Sciatic nerve (tissue), 2 donors: ENCODE measurements at regions not wholly inside any gene's neighbourhood (a gene's known extent, or its start where the extent isn't known, plus 50 kb on each side); places are given as distances from the start of the nearest gene placed in this dataset.
"Not testable (repeated sequence)": the region's sequence is repeated elsewhere in the genome, so short reads cannot be mapped to it uniquely, and the experiment has no call there.

ENCODE experiments used
- ATAC-seq: fragments of 200-7000 bp; cut with Tn5 transposase; one replicate; pipeline ENCODE4 v1.9.1; 2020; ENCODE audit warnings: mild to moderate bottlenecking, moderate library complexity
- DNase-seq: peaks from one replicate; pipeline ENCODE4 v3.0.0-alpha.2; 2020; ENCODE audit warnings: low spot score
- intact Hi-C: fragments of 100-400 bp; cut with DNase I; formaldehyde crosslinking; loops from one replicate; pipeline ENCODE4 v1.14.2; 2022
- donor health status: DM: no; HTN: no; CAD: no.
- donor health status: DM: no; HTN: no; CAD: no.

DNA sequence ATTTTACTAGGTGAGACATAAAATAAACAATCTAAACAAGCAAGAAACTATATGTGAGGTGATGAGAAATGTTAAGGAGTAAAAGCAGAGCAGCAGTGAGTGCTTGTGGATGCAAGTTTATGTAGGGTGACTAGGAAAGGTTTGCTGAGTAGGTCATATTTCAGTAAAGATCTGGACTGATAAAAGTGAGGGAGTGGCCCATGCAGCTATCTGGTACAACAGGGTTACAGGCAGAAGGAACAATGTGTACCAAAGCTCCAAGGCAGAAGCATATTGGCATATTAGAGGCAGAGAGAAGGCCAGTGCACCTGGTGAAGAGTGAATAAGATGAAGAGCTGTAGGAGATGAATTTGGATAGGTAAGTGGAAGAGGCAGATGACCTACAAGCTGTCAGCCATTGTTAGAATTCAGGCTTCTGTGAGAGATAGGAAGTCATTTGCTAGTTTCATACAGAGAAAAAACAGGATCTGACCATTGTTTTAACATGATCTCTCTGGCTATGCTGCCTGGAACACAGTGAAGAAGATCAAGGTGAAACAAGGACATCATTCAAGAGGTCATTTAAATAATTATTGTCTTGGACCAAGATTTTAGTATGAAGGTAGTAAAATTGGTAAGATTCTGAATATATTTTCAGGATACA, 274.6 kb downstream of the ANKRD50 start:
- DNase-seq (no peak), ATAC-seq (no peak)
- intact Hi-C loops: no loop called here

DNA sequence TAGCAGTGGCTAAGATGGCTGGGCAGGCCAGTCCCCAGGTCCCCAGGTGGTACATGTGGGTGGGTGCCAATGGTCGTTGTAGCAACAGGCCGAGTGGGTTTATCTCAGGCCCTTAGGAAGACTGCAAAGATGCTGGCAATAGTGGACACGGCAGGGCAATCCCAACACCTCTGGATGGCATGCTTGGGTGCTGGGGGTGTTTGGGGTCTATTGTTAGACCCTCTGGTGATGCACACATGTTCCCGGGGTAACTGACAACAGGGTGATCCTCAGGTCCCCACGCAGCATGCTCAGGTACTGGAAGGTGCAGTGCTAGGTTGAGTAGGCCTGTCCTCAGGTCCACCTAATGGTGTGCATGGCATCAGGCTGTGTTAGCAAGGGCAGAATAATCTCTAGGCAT, 267.5 kb downstream of the ANKRD50 start:
- ATAC-seq (peak; percentile 13), DNase-seq (no peak)
- intact Hi-C loops: no loop called here

DNA sequence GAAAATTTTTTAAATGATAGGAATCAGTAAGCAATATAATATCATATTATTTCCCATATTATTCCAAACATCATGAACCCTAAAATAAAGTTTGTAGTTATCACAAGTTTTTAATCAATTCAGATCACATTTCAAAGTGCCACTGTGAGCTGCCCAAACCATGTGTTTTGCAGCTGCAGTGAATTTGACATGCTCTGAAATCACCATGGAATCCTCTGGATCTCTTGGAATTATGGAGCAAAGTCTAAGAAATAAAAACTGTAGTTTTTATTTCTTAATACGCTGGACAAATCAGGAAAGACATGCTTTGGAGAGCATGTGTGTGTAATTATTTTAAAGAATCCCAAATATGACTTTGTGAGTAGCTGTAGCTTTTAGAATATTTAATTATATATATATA, 262.7 kb downstream of the ANKRD50 start:
- intact Hi-C loops: no loop called here
- DNase-seq (no peak), ATAC-seq (no peak)

DNA sequence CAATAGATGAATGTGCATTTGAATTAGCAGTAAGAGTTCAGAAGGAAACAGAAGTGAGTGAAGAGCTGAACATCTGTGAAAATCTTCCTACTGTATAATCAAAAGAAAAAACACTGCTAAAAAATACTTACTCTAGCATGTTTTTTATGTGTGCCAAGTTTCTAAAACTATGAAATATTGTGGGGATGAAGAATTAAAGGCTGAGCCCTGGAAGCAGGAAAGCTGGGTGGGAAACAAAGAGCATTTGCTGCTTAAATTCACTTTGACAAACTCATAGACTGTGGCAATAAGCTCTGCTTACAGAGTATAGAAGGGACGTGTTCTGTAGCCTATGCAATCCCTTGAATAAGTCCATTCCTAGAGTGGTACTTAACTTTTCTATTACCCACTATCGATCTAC, 261.7 kb downstream of the ANKRD50 start:
- intact Hi-C loops: no loop called here
- DNase-seq (no peak), ATAC-seq (no peak)

DNA sequence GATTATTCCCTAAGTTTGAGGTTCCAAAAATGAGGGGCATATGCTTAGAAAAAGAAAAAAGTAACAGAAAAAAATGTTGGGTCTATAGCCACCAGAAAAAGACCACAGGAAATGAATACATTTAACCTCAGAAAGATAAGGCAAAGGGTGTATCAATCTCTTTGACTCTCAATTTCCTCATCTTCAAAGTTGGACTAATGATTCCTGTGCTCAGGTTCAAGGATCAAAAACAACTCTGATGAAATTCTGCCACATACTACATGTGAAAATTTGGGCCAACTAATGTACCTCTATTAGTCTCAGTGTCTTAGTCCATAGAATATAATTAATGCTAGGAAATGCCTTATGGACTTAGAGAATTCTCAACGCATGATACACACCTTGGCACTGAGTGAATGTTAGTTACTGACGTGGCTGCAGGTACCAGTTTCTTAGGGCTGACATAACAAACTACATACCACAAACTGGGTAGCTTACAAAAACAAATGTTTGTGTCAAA, 257.7 kb downstream of the ANKRD50 start:
- intact Hi-C loops: no loop called here
- DNase-seq: no peak

DNA sequence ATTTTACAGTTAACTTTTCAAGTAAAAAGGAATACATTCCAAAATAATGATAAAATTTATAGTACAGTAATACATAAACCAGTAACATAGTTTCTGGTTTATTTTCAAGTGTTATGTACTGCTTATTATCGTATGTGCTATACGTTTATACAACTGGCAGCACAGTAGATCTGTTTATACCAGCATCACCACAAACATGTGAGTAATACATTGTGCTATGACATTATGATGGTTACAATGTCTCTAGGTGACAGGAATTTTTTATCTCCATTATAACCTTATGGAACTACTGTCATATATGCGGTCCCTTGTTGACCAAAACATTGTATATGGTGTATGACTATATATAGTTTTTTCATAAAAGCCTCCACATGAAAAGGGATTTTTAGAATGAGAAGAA, 256.9 kb downstream of the ANKRD50 start:
- intact Hi-C loops: no loop called here
- no peak for ATAC-seq

More for the DNA sequence above, 257.7 kb downstream of the ANKRD50 start:
- ATAC-seq: no peak

DNA sequence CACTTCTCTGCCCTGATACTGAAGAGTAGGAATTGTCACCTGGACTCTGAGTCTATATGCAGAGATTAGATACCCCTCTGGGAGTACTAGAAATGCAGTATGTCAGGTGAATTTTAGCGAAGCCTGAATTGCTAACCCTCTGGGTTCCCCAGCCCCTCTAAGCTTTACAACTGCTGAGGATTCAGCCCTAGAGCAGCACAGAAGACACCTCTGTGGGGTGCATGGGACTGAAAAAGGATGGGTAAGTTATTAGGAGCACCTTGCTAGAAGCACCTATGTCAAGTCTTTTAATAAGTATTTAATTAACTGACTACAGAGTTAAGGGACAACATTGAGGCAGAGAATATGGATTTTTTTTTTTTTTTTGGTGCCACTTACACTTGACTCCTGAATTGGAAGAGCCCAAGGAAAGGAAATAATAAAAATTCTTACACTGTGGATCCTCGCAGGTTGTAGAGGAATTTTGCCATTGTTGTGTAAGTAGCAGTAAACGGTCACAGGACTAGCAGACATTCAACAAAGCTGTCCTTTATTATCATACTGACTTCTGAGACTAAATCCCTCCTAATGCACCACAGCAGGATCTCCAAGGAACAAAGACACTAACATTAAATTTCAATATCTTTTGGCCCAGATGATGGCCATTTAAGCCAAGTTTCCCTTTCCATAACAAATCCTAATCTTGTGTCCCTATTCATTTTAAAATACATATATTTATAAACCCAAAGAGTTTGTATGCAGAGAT, 253.2 kb downstream of the ANKRD50 start:
- ATAC-seq: peak; percentile 38
- intact Hi-C loops: no loop called here
- no peak for DNase-seq

More for the DNA sequence above, 256.9 kb downstream of the ANKRD50 start:
- no peak for DNase-seq

DNA sequence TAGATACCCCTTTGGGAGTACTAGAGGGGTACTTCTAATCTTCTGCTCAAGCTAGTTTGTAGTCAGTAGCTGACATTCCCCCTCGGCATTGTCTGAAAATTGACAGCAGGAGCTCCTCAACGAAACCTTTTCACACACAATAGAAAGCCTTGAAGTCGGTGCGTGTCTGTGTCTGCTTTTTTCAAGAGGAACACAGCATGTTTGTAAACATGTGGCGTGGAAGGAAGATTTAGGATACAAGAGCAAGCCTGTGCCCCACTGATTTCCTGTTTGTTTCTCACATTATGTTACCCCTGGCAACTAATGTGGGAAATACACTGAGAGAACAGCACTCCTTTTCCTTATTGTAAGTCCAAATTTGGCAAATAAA, 252.6 kb downstream of the ANKRD50 start:
- DNase-seq (no peak), ATAC-seq (peak; percentile 65)
- intact Hi-C loops: no loop called here

DNA sequence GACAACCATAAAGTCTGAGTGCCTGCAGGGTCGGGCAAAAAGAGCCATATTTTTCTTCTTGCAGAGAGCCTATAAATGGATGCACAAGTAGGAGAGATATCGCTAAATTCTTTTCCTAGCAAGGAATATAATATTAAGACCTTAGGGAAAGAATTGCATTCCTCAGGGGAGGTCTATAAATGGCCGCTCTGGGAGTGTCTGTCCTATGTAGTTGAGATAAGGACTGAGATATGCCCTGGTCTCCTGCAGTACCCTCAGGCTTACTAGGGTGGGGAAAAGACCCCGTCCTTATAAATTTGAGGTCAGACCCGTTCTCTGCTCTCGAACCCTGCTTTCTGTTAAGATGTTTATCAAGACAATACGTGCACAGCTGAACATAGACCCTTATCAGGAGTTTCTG, 250.9 kb downstream of the ANKRD50 start:
- intact Hi-C loops, DNase-seq, ATAC-seq: not testable (repeated sequence)

DNA sequence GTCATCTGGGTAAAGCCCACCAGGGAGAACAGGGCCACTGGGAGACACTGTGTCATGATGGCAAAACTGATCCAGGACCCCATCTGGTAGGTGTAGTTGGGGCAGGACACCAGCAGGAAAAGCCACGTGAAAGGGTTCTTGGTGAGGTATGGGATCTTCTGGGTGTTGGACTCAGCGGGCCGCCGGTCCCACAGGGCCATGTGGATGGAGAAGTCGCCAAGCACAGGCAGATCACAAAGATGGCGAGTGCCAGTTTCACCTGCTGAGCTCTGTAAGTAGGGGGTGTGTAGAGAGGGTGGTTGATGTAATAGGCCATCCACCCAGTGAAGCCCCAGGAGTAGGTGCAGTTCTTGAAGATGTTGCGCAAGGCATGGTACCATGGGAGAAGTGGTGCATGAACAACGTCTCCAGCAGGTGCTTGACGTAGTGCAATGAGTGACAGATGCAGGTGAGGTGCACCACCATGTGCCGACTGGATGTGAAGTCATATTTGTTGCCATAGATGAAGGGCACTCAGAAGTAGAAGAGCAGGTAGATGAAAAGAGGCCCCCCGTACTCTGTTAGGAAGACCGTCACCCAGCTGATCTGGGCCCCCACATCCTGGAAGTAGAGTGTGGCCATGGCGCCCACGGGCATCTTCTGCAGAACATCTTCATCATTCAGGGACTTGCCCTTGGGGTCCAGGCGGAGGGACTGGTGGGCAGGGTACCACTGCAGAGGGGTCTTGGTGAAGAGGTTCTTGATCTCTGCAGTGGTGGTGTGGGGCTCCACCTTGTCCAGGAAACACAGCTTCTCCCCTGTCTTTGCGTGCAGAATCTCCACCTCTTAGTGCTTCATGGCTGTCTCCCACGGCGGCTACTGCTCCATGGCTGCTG, 249.3 kb downstream of the ANKRD50 start:
- intact Hi-C loops: no loop called here
- no peak for DNase-seq
- ATAC-seq: no peak

DNA sequence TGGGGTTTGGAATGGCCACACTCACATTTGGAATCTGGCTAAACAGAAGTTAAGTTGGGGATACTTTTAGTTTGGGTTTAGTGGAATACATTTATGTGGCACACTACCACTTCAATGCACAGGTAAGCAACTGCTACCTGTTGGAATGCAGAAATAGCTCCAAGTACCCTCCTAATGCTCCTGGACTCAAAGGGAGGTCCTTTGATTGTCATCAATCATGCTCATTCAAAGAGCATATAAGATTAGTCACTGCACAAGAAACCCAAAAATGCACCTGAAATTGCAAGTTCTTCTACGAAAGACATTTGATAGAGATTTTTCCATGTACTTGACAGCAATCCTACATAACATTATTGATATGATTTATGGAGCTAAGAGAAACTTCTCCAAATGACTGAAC, 247.7 kb downstream of the ANKRD50 start:
- intact Hi-C loops: no loop called here
- ATAC-seq (no peak), DNase-seq (no peak)

DNA sequence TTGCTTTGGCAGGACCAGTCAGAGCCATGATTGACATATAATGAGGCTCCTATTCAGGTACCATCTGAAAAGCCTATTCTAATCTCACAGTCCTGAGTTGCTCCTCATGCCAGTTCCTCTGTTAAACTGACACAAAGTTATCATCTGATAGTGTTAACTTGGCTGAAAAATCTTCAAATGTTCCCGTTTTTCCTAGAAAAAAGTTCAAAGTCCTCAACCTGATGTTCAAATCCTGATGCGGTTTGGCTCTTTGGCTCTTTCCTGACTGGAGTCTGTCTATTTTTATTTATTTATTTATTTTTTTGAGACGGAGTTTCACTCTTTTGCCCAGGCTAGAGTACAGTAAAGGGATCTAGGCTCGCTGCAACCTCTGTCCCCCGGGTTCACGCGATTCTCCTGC, 244.2 kb downstream of the ANKRD50 start:
- ATAC-seq: peak; percentile 38
- intact Hi-C loops: no loop called here
- no peak for DNase-seq

DNA sequence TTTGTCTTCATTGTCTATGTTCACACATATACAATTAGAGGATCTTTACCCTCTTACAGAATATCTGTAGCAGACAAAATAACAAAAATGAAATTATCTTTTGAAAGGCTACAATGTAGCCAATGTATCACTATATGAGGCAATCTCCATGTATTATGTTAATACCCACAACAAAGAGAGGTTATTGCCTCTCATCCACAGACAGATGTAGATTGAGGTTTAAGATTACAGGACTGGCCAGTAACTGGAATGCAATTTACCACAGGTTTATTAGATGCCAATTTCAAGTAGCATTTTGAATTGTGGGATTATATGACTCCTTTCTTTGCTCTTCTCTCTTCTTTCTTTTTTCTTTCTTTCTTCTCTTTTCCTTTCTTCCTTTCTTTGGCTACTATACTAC, 242.6 kb downstream of the ANKRD50 start:
- ATAC-seq: no peak
- intact Hi-C loops: no loop called here
- DNase-seq: no peak

DNA sequence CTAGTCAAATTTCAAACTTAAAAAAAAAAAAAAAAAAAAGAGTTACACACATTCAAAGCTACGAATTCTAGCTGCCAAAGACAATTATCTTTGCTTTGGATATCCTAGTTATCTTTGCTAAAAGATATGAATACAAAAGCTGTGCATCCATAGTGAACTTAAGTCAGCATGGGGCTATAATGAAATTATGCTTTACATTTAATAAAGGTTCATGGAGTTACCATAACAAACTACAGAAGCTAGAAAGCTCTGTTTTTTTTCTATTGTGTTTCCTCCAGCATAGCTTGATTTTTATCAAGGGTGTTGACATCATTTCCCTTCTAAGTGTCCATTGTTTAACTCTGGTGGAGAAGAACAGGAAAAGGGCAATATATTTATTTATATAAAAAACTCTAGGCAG, 234.1 kb downstream of the ANKRD50 start:
- intact Hi-C loops: no loop called here
- DNase-seq: no peak
- ATAC-seq: no peak

DNA sequence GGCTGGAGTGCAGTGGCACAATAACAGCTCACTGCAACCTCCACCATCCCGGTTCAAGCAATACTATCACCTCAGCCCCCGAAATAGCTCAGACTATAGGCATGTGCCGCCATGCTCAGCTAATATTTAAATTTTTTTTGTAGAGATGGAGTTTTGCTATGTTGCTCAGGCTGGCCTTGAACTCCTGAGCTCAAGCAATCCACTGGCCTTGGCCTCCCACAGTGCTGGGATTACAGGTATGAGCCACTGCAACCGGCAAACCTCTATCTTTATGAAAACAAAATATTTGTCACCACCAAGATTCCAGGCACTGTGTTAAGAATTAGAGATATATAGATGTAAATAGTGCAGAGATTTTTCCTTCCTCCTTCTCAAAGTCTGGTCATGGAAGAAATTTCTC, 232.5 kb downstream of the ANKRD50 start:
- intact Hi-C loops: no loop called here
- no peak for ATAC-seq
- no peak for DNase-seq

DNA sequence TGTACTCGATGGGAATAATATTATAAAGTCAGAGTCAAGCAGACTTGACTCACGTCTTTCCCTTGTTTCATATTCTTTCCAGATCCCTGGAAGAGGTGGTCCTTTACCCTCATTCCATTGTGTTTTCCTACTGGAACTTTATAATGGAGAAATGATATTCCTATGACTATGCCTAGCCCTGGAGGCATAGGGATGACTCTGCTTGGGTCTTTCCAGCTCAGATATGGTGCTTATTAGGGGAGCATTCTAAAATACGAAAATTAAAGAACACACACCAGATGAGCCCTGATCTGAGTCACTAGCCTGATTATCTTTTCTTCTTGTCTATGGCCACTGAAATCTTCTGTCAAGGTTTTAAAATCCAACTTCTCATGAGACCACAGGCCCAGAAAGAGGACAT, 231.4 kb downstream of the ANKRD50 start:
- intact Hi-C loops: no loop called here
- ATAC-seq: no peak

DNA sequence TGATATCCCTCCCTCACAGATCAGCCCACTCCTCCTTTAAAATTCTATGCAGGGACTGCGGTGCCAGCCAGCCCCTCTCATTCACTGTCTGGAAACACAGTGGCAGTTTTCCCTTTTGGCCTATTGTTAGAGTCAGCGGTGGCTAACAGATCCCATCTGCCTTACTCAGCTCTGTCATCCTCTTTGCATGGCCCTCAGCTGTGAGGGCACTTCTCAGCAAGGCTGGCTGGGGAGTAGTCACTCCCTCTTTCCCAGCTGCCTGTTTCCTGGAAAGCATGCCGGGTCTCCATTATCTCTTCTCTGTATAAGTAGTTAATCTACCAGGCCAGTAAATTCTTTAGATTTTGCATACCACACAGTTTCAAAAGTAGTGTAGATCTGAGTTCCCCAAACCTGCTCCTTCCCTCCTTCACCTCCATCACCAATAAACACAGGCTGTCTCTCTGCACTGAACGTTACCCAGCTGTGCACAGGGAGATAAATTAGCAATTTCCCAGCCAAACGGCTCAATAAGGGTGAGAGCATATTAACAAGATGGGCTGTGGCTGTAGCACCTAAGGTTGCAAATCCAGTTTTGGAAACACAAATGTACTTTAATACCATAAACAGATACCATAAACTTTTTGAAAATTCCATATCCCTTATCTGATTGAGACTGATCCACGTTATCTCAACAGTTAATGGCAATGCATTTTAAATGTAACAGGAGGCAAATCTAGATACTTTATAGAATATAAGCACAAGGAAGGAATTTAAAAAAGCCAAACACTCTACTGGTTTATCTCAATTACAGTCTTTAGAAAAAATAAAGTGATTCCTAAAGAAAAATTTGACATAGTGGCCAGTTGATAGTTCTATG, 229.3 kb downstream of the ANKRD50 start:
- no peak for ATAC-seq
- intact Hi-C loops: no loop called here
- DNase-seq: no peak

More for the DNA sequence above, 231.4 kb downstream of the ANKRD50 start:
- DNase-seq: no peak

DNA sequence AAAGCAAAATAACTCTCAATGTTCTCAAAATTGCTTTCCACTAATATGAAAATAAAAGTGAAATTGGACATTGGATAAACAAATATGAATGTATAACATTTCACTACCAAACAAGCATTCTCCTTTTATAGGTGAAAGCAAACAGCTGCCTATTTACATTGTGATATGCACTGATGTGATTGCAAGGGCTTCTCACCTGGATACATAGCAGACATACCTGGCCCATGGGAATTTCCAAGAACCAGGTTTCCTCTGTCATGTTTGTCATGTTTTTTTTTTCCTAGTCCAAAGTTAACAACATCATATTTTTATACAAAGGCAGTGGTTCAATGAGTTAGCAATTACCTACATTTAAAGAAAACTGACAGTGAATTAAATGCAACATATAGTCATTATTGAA, 228.5 kb downstream of the ANKRD50 start:
- intact Hi-C loops: no loop called here
- ATAC-seq (no peak), DNase-seq (no peak)

DNA sequence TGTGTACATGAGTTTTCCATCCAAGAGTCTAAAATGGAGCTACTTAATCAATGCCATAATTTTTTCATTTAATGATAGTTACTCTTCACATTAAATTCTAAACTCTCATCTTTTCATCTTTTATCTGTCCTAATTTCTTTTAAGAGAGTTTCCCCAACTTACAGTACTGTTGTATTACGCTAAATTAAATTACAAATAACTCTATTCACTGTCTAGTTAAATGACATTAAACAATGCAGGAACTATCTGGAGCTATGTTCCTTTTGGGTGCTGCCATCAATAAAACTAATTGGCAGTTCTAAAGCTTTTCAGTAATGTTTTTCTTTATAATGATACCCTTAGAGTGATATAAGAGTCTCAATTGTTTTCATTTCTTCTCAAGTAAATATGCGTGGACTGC, 227.6 kb downstream of the ANKRD50 start:
- no peak for ATAC-seq
- intact Hi-C loops: no loop called here

More for the DNA sequence above, 227.6 kb downstream of the ANKRD50 start:
- no peak for DNase-seq
